ENCODE measurements at regions not wholly inside any gene's neighbourhood (a gene's known extent, or its start where the extent isn't known, plus 50 kb on each side); places are given as distances from the start of the nearest gene placed in this dataset.

- TF ChIP-seq EZH2phosphoT487 (IDR thresholded peaks at IDR 0.05; ENCODE audit: low read depth, severe bottlenecking, unreplicated experiment) (no peak), EZH2 (IDR thresholded peaks at IDR 0.05; ENCODE audit: borderline replicate concordance) (no peak), CTCF (IDR thresholded peaks at IDR 0.05; ENCODE audit: poor library complexity) (no peak)
- H3K4me2 ChIP-seq: no peak overlapping the region
- no peak overlapping the region for H3K27ac ChIP-seq
- no peak for DNase-seq (ENCODE audit: low spot score)
- no peaks in the 10 kb centered on the region for H3K27me3 ChIP-seq
- no peaks in the 10 kb centered on the region for H4K20me1 ChIP-seq (ENCODE audit: insufficient read depth, poor library complexity, severe bottlenecking)
- no peaks in the 10 kb centered on the region for H3K36me3 ChIP-seq (replicated peaks; ENCODE audit: insufficient read depth, low read depth)
- 90% methylated on average over 3 of the region's 3 CpGs for WGBS (ENCODE audit: low lambda C conversion rate, missing lambda C conversion rate)
- H3K79me2 ChIP-seq: no peaks in the 10 kb centered on the region
- no peak overlapping the region for H2AFZ ChIP-seq
- no peaks in the 10 kb centered on the region for H3K4me1 ChIP-seq (ENCODE audit: insufficient read depth)
- no peaks in the 10 kb centered on the region for H3K9me3 ChIP-seq (ENCODE audit: low read depth)
- H3K4me3 ChIP-seq: no peak overlapping the region
- no peaks in the 10 kb centered on the region for H3K9me2 ChIP-seq (replicated peaks; ENCODE audit: insufficient read depth)
These were observed 246.2 kb upstream of the NRSN1 start for GRCh38 chr6:23879816-23880215.

- H3K4me1 ChIP-seq (ENCODE audit: insufficient read depth): no peaks in the 10 kb centered on the region
- H3K9me3 ChIP-seq (ENCODE audit: low read depth): no peaks in the 10 kb centered on the region
- no peaks in the 10 kb centered on the region for H3K9me2 ChIP-seq (replicated peaks; ENCODE audit: insufficient read depth)
- no peaks in the 10 kb centered on the region for H3K79me2 ChIP-seq
- TF ChIP-seq EZH2 (IDR thresholded peaks at IDR 0.05; ENCODE audit: borderline replicate concordance) (no peak), EZH2phosphoT487 (IDR thresholded peaks at IDR 0.05; ENCODE audit: low read depth, severe bottlenecking, unreplicated experiment) (no peak), CTCF (IDR thresholded peaks at IDR 0.05; ENCODE audit: poor library complexity) (no peak)
- H3K27ac ChIP-seq: no peak overlapping the region
- H3K27me3 ChIP-seq: no peaks in the 10 kb centered on the region
- no peak overlapping the region for H3K4me2 ChIP-seq
- no peaks in the 10 kb centered on the region for H3K36me3 ChIP-seq (replicated peaks; ENCODE audit: insufficient read depth, low read depth)
- WGBS (ENCODE audit: low lambda C conversion rate, missing lambda C conversion rate): 79% methylated on average over 3 of the region's 3 CpGs
- DNase-seq (ENCODE audit: low spot score): no peak
- H4K20me1 ChIP-seq (ENCODE audit: insufficient read depth, poor library complexity, severe bottlenecking): no peaks in the 10 kb centered on the region
- no peak overlapping the region for H2AFZ ChIP-seq
- H3K4me3 ChIP-seq: no peak overlapping the region
These were observed 235.3 kb upstream of the NRSN1 start for GRCh38 chr6:23890543-23891227.

- Histone ChIP-seq H3K27me3 (no peaks in the 10 kb centered on the region), H3K36me3 (replicated peaks; ENCODE audit: insufficient read depth, low read depth) (no peaks in the 10 kb centered on the region), H3K4me1 (ENCODE audit: insufficient read depth) (no peaks in the 10 kb centered on the region), H3K9me2 (replicated peaks; ENCODE audit: insufficient read depth) (no peaks in the 10 kb centered on the region), H4K20me1 (ENCODE audit: insufficient read depth, poor library complexity, severe bottlenecking) (no peaks in the 10 kb centered on the region), H3K79me2 (no peaks in the 10 kb centered on the region), H3K27ac (no peak overlapping the region), H3K4me3 (no peak overlapping the region), H2AFZ (no peak overlapping the region), H3K9me3 (ENCODE audit: low read depth) (no peaks in the 10 kb centered on the region), H3K4me2 (no peak overlapping the region)
- 58% methylated on average over 8 of the region's 8 CpGs for WGBS (ENCODE audit: low lambda C conversion rate, missing lambda C conversion rate)
- DNase-seq (ENCODE audit: low spot score): no peak
- no peak for TF ChIP-seq EZH2phosphoT487 (IDR thresholded peaks at IDR 0.05; ENCODE audit: low read depth, severe bottlenecking, unreplicated experiment)
- TF ChIP-seq EZH2 (IDR thresholded peaks at IDR 0.05; ENCODE audit: borderline replicate concordance): no peak
- no peak for TF ChIP-seq CTCF (IDR thresholded peaks at IDR 0.05; ENCODE audit: poor library complexity)
These were observed 220.7 kb upstream of the NRSN1 start for GRCh38 chr6:23905133-23905815.
